Fibroblast of mammary gland (primary cell): ENCODE measurements at regions not wholly inside any gene's neighbourhood (a gene's known extent, or its start where the extent isn't known, plus 50 kb on each side); places are given as distances from the start of the nearest gene placed in this dataset.

Experiments used
- DNase-seq: peaks from one replicate; pipeline ENCODE4 v3.0.0-alpha.2; 2010; ENCODE audit warnings: low read depth
- H3K4me3 ChIP-seq: 2 replicates; pipeline ENCODE4 v1.5.1; 2011; ENCODE audit warnings: low read depth, mild to moderate bottlenecking, low read length, moderate library complexity; ENCODE audit not compliant: control insufficient read depth
- TF ChIP-seq, protein P1 (sequence below): conservative IDR thresholded peaks from 2 replicates; pipeline ENCODE4 v1.5.1; 2011; ENCODE audit warnings: low read depth, low read length, inconsistent platforms; ENCODE audit not compliant: control insufficient read depth, insufficient read depth

DNA sequence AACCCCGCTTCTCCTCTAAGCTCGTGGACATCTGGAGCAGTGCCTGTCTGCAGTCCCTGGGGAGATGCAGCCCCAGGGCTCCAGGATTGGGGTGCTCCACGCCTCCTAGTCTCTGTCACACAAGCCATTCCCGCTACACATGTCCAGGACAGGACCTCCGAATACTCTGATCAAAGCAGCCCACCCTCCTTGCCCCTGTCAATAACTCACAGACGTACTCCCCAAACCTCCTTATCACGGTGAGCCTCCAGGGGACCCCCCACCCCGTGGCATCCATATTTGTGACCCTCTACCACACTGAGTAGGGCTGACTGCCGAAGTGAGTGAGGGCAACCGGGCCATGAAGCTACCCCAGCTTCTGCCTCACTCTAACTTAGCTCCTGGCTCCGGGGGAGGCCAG is 727.7 kb downstream of the GALR1 start:
- no peak for DNase-seq
- no peak overlapping the region for H3K4me3 ChIP-seq
- TF ChIP-seq, protein P1, sequence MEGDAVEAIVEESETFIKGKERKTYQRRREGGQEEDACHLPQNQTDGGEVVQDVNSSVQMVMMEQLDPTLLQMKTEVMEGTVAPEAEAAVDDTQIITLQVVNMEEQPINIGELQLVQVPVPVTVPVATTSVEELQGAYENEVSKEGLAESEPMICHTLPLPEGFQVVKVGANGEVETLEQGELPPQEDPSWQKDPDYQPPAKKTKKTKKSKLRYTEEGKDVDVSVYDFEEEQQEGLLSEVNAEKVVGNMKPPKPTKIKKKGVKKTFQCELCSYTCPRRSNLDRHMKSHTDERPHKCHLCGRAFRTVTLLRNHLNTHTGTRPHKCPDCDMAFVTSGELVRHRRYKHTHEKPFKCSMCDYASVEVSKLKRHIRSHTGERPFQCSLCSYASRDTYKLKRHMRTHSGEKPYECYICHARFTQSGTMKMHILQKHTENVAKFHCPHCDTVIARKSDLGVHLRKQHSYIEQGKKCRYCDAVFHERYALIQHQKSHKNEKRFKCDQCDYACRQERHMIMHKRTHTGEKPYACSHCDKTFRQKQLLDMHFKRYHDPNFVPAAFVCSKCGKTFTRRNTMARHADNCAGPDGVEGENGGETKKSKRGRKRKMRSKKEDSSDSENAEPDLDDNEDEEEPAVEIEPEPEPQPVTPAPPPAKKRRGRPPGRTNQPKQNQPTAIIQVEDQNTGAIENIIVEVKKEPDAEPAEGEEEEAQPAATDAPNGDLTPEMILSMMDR = no peak

- no peak for DNase-seq
- H3K4me3 ChIP-seq = no peak overlapping the region
- TF ChIP-seq, protein P1 = no peak
Measured at GRCh38 chr18:77980275-77980674, 730.6 kb downstream of the GALR1 start.

DNA sequence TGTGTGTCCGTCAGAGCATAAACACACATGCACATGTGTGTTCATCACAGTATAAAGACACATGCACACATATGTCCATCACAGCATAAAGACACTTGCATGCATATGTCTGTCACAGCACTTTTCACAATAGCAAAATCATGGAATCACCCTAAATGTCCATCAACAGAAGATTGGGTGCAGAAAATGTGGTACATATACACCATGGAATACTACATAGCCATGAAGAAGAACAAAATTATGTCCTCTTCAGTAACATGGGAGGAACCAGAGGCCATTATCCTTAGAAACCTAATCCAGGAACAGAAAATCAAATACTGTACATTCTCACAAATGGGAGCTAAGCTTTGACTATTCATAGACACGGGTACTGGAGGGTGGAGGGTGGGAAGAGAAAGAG is 732.2 kb downstream of the GALR1 start:
- H3K4me3 ChIP-seq = no peak overlapping the region
- TF ChIP-seq, protein P1 = no peak
- no peak for DNase-seq

- DNase-seq = no peak
- TF ChIP-seq, protein P1 = no peak
- no peak overlapping the region for H3K4me3 ChIP-seq
Measured at GRCh38 chr18:77983270-77983669, 733.6 kb downstream of the GALR1 start.

- H3K4me3 ChIP-seq = no peak overlapping the region
- DNase-seq = no peak
- TF ChIP-seq, protein P1 = no peak
Measured at GRCh38 chr18:77984178-77984577, 734.5 kb downstream of the GALR1 start.

DNA sequence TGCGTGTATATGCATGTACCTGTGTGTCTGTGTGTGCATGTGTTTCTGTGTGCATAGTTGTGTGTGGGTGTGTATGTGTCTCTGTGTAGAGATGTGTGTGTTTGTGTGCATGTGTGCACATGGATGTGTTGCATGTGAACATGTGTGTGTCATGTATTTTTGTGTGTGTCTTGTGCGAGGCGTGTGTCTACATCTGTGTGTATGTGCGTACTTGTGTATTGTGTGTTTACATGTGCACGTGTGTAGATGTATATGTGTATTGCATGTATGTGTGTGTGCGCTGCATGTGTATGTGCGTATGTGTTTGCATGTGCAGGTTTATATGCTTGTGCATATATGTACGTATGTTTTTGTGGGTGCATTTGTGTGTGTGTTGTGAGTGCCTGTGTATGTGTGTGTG is 735.2 kb downstream of the GALR1 start:
- DNase-seq = no peak
- no peak overlapping the region for H3K4me3 ChIP-seq
- TF ChIP-seq, protein P1 = no peak
